T47D (cell line): ENCODE measurements at regions not wholly inside any gene's neighbourhood (a gene's known extent, or its start where the extent isn't known, plus 50 kb on each side); places are given as distances from the start of the nearest gene placed in this dataset.
A peak's percentile ranks its signal among the peaks of the same experiment; 100 is the strongest.

Source experiments
- DNase-seq, 2 experiments: peaks; one replicate each; pipeline versions ENCODE4 v3.0.0 to v3.0.0-alpha.2; 2011 to 2012; ENCODE audit warnings: low read depth in 1 of 2, low spot score in 1 of 2
- JUND ChIP-seq: IDR thresholded peaks from 2 replicates; pipeline ENCODE4 v1.6.1; 2012; ENCODE audit warnings: low read depth
- in situ Hi-C: cut with HindIII; loops from 2 replicates; pipeline ENCODE4 v1.10.0; 2016; ENCODE audit warnings: low sequenced_read_pairs, low pct_unique_long_range_greater_than_20kb

DNA sequence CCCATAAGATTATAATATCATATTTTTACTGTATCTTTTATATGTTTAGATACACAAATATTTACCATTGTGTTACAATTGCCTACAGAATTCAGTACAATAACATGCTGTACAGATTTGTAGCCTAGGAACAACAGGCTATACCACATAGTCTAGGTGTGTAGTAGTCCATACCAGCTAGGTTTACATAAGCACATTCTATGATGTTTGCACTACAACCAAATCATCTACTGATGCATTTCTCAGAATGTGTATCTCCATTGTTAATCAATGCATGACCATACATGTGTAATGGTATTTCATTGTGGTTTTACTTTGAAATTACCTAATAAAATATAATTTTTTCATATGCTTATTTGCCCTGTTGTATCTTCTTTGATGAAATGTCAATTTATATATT, 288.1 kb upstream of the PCDH10 start:
- in situ Hi-C loops: no loop called here
- TF ChIP-seq JUND: no peak
- DNase-seq: peak in 1 of 2 experiments; percentile 13

DNA sequence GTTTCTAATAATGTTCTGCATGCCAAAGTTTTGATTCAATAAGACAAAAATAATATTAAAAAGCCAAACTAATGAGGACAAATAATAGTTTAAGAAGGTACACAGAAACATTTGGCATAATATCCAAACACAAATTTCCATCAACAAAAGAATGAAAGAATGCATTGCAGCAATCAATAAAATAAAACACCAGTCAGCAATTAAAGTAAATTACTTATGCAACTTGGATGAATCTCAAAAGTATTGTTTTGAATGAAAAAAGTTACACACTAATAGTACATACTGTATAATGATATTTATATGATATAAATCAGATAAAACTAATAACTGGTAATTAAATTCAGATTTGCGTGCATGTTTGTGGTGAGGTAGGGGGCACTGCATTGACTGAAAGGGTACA, 285.5 kb upstream of the PCDH10 start:
- DNase-seq: no peak
- TF ChIP-seq JUND: no peak
- in situ Hi-C loops: no loop called here

DNA sequence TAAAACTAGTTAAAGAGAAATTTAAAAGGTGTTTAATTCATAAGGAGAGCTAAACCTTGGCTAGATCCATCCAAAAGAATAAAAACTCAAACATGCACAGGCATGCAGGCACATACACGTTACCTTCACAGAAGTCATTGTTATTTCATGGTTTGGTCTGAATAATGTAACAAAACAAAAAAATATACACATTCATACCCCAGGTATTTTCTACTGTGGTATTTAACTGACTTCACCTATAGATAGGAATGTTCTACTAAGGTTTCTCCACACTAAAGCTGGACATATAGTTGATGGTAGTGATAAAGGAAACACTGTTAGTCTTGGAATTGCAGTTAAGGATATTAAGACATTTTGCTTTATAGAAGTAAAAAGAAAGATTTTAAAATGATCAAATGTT, 283.6 kb upstream of the PCDH10 start:
- no peak for DNase-seq
- no peak for TF ChIP-seq JUND
- in situ Hi-C loops: no loop called here

DNA sequence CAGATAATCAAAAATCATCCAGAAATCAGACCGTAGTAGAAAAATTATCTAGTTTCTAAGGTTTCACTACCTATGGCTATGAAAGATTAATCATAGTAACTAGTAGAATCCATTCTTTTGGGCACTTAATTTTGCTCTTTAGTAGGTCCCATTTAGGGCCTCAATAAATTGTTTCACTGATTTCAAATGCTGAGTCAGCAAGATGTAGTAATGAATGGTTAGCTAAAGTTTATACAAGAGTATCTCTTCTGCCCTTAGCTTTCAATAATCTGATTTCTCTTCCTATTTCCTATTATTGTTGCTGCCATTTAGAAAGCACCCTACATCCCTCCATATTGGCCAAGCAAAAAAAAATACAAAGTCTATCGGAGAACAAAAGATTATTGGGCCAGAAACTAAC, 283.2 kb upstream of the PCDH10 start:
- in situ Hi-C loops: no loop called here
- DNase-seq: no peak
- no peak for TF ChIP-seq JUND

DNA sequence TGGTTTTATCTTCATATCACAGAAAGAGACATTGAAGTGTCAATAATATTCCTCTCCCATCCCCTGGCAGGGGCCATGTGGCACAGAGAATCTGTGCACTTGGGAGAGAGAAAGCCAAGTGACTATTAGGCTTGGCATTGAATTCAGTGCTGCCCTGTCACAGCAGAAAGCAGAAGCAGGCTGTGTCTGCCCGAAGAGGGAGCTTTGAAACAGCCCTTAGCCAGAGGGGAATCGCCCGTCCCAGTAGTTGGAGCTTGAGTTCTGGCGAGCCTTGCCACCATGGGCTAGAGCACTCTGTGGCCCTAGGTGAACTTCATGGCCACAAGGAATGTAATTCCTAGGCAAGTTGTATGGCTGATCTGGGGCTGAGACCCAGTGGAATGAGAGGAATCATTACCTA, 282.5 kb upstream of the PCDH10 start:
- in situ Hi-C loops: no loop called here
- no peak for DNase-seq
- TF ChIP-seq JUND: no peak

DNA sequence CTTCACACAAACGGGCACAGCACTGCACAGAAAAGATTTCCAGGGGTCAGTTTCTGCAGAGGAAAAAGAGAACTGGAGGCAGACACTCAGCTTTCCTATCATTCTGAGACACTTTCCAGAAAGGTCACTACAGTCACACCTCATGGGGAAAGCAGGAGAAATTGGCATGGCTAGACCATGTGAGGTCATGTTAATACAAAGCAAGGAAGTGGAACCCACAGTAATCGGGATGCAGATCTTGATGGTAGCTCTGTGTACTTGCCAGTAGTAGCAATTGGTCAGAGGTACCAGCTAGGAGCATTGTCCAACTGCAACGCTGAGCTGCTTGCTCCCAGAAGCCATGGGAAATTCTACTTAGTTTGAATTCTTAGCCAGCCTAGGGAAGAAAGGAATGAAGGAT, 255.3 kb upstream of the PCDH10 start:
- DNase-seq: no peak
- in situ Hi-C loops: no loop called here
- TF ChIP-seq JUND: no peak

DNA sequence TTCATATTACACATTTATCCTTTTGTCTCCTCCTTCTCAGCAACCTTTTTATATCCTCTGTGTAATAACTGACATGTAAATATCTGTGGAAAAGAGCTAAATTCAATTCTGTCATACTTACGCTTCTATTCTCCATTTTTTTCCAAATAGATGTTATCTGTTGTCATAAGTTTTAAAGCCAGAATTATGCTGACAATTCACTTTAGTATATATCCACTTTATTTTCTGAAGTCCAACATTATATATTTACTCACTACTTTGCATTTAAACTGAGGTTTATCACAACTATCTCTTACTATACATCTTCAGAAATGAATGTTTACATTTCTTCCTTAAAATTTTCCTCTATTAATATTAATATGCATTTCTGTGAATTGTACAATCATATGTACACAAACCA, 247.9 kb upstream of the PCDH10 start:
- in situ Hi-C loops: no loop called here
- no peak for TF ChIP-seq JUND

DNA sequence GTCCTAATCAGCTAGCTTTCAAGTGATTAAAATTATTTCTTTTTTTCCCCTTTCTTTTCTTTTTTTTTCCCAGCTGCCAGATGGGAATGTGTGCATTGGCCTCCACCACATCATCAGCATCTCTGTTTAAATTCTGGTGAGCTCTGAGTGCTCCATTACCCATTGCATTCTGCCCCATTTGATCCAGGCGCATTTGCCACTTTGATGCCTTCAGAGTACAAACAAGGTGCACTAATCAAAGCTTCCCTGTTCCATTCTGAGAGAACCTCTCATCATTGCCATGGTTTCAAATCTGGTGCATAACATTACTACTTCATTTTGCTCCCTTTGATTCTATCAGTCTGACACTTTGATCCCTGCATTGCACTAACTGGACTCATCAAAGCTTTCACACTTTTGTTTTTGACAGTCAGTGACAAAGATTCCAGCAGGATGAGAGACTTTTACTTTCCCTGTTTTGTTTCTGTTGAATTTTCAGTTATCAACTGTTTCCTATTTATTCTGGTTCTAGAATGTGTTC, 238.8 kb upstream of the PCDH10 start:
- no peak for DNase-seq
- TF ChIP-seq JUND: no peak
- in situ Hi-C loops: no loop called here

More for the DNA sequence above, 247.9 kb upstream of the PCDH10 start:
- no peak for DNase-seq

DNA sequence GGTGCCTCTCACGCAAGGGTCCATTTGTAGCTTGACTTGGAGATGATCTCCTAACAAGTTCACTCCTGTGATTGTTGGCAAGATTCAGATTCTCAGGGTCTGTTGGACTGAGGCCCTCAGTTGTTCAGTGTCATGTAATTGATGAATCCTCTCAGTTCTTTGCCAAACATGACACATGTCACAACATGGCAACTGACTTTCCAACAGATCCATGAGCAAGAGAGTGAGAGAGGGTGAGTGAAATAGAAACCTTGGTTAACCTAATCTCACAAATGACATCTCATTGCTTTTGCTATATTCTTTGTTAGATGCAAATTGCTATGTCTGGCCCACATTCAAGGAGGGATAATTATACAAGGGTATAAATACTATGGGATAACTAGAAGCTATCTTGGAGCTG, 231.0 kb upstream of the PCDH10 start:
- in situ Hi-C loops: no loop called here
- no peak for TF ChIP-seq JUND
- DNase-seq: no peak

DNA sequence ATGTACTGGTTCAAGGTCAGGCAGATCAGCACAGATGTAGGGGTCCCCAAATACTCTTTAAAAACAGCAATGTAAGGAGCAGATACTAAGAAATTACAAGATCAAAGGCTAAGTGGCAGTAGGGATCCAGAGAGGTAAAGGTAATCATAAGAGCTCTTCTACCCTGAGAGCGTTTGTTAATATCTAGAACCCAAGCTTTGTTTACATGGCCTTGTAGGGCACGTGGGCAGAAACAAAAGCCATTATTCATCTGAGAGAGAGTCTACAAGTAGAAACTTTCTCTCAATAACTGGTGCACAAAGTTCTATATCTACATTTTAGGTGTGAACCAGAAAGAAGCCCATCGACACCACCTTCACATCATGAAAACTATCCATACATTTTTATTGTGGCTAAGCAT, 225.6 kb upstream of the PCDH10 start:
- in situ Hi-C loops: no loop called here
- no peak for TF ChIP-seq JUND
- no peak for DNase-seq

DNA sequence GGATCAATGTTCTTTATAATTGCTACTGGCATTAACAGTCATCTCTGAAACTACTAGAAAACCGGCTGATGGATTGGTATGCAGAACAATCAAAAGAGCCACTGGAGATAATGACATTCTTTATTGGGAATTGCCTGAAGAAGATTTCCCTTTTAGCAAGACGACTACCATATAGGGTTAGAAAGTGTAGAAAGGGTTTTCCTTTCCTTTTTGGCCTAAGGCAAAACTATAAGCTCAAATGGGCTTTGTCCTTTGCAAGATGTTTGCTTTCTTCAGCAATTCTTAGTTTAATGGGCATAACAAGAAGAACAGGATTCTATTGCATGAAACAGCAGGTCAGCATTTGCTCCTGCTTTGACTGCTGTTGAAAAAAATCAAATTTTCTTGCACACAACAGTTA, 214.2 kb upstream of the PCDH10 start:
- in situ Hi-C loops: no loop called here
- TF ChIP-seq JUND: no peak
- peak in 1 of 2 experiments; percentile 43 for DNase-seq

DNA sequence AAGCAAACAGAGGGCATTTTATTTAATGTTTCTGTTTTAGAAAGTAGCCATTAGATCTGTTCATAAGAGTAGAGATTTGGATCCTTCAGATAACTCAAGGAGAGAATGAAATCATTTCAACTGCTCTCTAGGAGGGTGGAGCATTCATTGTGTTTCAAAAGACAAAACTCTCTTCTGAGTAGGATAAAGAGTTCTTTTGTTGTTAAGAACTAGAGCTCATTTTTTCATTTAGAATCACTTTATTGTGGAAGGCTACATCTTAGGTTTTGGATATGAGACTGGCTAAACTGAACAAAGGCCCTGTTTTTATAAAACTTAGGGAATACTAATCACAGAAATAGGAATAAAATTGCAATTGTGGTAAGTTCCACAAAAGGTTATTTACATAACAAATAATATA, 193.9 kb upstream of the PCDH10 start:
- TF ChIP-seq JUND: no peak
- DNase-seq: no peak
- in situ Hi-C loops: no loop called here

DNA sequence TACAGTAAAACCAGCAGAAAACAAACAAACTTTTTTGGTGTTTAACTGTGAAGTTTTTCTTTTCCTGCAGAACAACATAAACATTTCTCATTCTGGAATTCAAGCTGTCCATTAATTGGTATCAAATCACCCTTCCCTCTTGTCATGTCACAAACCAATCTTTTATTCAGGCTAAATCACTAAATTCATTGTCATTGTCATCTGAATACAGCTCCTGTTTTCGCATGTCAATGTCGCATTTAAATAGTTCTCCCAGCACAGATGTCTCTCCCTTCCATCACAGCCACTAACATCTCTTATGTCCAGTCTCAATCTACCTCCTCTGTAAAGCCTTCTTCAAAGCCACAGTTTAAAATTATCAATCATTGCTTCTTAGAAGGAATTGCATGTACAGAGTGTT, 192.1 kb upstream of the PCDH10 start:
- DNase-seq: no peak
- in situ Hi-C loops: no loop called here
- TF ChIP-seq JUND: no peak

DNA sequence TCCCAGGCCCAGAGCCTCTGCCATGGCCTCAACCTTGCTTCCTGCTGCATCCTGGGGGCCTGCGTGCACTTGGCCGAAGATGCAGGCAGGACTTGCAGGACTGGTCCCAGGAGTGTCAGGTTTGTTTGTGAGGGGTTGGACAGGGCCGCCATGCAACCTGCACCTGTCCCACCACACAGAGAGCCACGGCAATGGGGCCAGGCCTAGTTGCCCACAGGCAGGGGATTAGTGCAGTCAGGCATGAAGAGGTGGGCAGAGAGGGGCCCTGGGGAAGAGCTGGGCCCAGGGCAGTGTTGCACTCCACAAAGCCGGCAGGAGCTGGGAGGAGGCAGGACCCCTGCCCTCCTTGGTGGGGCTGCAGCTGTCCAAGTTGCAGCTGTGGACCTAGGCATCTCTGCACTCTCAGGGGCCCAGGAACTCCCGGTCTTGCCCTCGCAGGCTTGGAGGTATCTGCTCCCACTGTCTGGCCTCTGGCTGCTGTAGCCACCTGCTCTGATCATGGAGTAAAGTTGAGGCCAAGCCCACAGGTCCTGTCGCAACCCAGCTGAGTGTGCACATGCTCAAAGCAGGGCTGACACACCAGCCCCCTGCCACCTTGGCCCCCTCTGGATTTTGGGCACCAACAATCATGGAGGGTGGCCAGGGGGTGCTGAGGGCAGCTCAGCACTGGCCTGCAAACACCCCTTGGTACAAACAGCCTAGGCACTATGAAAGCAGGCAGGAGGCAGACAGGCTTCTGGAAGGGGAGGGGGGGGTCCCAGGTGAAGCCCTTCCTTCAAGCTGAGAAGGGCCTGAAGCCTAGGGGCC, 190.4 kb upstream of the PCDH10 start:
- in situ Hi-C loops: no loop called here

More for the DNA sequence above, 190.4 kb upstream of the PCDH10 start:
- no peak for TF ChIP-seq JUND
- no peak for DNase-seq
